ENCODE measurements at regions not wholly inside any gene's neighbourhood (a gene's known extent, or its start where the extent isn't known, plus 50 kb on each side); places are given as distances from the start of the nearest gene placed in this dataset.

- intact Hi-C loops (cut with DNase I), result no loop called here
- no peak overlapping the region for H3K4me3 ChIP-seq
- no peak for TF ChIP-seq CTCF (IDR thresholded peaks at IDR 0.05)
- no peak for DNase-seq
- H3K4me1 ChIP-seq, result peaks cover 9% of the 10 kb centered on the region
- no peak overlapping the region for H3K27ac ChIP-seq
- no peaks in the 10 kb centered on the region for H3K36me3 ChIP-seq
- H3K27me3 ChIP-seq, result no peaks in the 10 kb centered on the region
- ATAC-seq, result no peak
- H3K9me3 ChIP-seq, result no peaks in the 10 kb centered on the region
Measured at GRCh38 chr2:12006850-12007249, 260.4 kb downstream of the LPIN1 start.

GRCh38 chr2:12007282-12007681 is 260.9 kb downstream of the LPIN1 start:
- H3K4me3 ChIP-seq, result no peak overlapping the region
- intact Hi-C loops (cut with DNase I), result no loop called here
- H3K9me3 ChIP-seq, result no peaks in the 10 kb centered on the region
- ATAC-seq, result no peak
- no peak for DNase-seq
- TF ChIP-seq CTCF (IDR thresholded peaks at IDR 0.05), result no peak
- H3K4me1 ChIP-seq, result peaks cover 9% of the 10 kb centered on the region
- H3K36me3 ChIP-seq, result no peaks in the 10 kb centered on the region
- H3K27me3 ChIP-seq, result no peaks in the 10 kb centered on the region
- no peak overlapping the region for H3K27ac ChIP-seq

- DNase-seq, result no peak
- intact Hi-C loops (cut with DNase I), result no loop called here
- peaks cover 9% of the 10 kb centered on the region for H3K4me1 ChIP-seq
- H3K27ac ChIP-seq, result no peak overlapping the region
- H3K27me3 ChIP-seq, result no peaks in the 10 kb centered on the region
- no peak for TF ChIP-seq CTCF (IDR thresholded peaks at IDR 0.05)
- no peak for ATAC-seq
- H3K4me3 ChIP-seq, result no peak overlapping the region
- H3K36me3 ChIP-seq, result no peaks in the 10 kb centered on the region
- H3K9me3 ChIP-seq, result no peaks in the 10 kb centered on the region
Measured at GRCh38 chr2:12008425-12009061, 262.1 kb downstream of the LPIN1 start.

GRCh38 chr2:12009323-12009905 is 263.0 kb downstream of the LPIN1 start:
- TF ChIP-seq CTCF (IDR thresholded peaks at IDR 0.05), result no peak
- no peaks in the 10 kb centered on the region for H3K36me3 ChIP-seq
- intact Hi-C loops (cut with DNase I), result no loop called here

GRCh38 chr2:12010059-12010458 is 263.6 kb downstream of the LPIN1 start:
- H3K4me1 ChIP-seq, result peaks cover 9% of the 10 kb centered on the region
- H3K9me3 ChIP-seq, result no peaks in the 10 kb centered on the region
- no peaks in the 10 kb centered on the region for H3K27me3 ChIP-seq
- no peak overlapping the region for H3K27ac ChIP-seq
- TF ChIP-seq CTCF (IDR thresholded peaks at IDR 0.05), result no peak
- ATAC-seq (no peak), DNase-seq (no peak)
- H3K4me3 ChIP-seq, result no peak overlapping the region
- H3K36me3 ChIP-seq, result no peaks in the 10 kb centered on the region
- intact Hi-C loops (cut with DNase I), result no loop called here

More at GRCh38 chr2:12009323-12009905, 263.0 kb downstream of the LPIN1 start:
- peaks cover 9% of the 10 kb centered on the region for H3K4me1 ChIP-seq
- no peaks in the 10 kb centered on the region for H3K27me3 ChIP-seq
- H3K4me3 ChIP-seq, result no peak overlapping the region
- H3K27ac ChIP-seq, result no peak overlapping the region
- H3K9me3 ChIP-seq, result no peaks in the 10 kb centered on the region
- ATAC-seq, result no peak
- DNase-seq, result no peak
